GM12872 (cell line): ENCODE measurements at regions not wholly inside any gene's neighbourhood (a gene's known extent, or its start where the extent isn't known, plus 50 kb on each side); places are given as distances from the start of the nearest gene placed in this dataset.

ENCODE experiments used
- CTCF ChIP-seq: IDR thresholded peaks from 3 replicates; pipeline ENCODE4 v1.5.1; 2011; ENCODE audit warnings: low read depth, mild to moderate bottlenecking, low read length, moderate library complexity; ENCODE audit not compliant: insufficient read depth

DNA sequence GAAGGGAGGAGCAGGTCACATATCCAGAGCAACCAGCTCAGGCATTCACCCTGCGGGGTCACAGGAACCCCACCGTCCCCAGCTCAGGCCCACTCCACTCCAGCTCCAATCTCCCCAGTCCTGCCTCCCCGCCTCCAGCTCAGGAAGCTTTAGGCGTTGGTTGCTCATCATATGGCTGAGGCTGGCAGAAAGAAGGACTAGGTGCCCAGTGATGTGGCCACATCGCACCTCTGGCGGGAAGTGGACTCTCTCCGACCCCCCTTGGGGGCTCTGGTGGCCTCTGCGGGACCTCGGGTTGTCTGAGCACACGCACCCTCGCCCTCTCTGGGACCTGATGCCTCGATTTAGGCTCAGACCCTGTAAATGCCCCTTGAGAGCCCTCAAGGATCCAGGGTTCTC lies 187.7 kb downstream of the ZFP36L2 start:
- TF ChIP-seq CTCF: no peak

- TF ChIP-seq CTCF: no peak
Measured at GRCh38 chr2:43038034-43038695, 188.2 kb downstream of the ZFP36L2 start.

- TF ChIP-seq CTCF: no peak
Measured at GRCh38 chr2:43035922-43036321, 190.5 kb downstream of the ZFP36L2 start.

GRCh38 chr2:43034921-43035320 lies 191.5 kb downstream of the ZFP36L2 start:
- TF ChIP-seq CTCF: no peak

DNA sequence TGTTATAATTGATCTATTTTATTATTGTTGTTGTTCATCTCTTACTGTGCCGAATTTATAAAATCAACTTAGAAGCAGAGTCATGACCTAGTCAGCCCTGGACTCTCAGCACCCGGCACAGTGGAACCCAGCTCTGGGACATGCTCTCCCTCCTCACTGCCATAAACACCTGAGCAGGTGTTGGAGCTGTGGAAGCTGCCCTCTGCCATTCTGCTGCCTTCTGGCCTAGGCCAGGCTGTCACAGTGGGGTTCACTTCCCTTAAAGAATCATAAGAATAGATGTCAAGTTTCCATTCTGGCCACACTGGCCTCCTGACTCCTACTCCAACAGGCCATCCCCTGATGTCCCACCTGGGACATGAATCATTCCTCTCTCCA lies 192.2 kb downstream of the ZFP36L2 start:
- TF ChIP-seq CTCF: no peak

DNA sequence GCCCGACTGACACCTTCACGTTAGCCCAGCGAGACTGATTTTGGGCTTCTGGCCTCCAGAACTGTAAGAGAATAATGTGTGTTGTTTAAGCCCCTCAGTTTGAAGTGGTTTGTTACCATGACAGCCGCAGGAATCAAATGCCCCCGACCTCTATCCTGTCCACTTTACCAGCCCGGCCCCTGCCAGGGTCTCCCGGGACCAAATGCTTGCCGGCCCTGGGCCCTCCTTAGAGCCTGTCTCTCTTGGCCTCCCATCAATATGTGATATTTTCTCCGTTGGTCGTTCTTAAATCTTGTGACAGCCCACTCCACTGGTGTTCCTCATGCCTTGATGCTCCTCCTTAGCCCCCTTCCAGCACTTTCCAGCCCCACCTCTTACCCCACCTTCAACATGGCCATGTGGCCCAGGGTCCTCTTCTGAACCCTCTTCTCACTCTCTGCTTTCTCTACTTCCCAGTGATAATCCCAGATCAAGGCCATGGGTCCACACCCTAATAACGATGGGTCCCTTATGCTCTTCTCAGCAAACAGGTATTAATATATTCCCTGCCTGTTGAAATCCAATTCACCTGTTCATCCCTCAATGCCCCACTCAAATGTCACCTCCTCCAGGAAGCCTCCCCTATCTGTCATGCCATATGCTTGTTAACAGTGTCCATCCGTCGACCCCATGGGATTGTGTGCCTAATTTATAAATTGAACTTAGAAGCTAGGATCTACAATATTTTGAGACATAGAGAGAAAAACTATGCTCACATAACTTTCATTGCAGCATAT lies 192.8 kb downstream of the ZFP36L2 start:
- TF ChIP-seq CTCF: no peak

DNA sequence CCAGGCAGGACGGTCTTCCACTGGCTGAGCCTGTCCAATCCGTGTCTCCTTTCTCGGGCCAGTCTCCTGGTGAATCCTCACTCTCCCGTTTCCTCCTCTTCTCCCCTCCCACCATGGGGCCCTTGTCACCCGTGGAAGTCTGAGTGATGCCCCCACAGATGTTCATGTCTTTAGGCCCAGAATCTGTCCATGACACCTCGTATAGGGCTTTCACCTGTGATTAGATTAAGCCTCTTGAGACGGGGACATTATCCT lies 193.5 kb downstream of the ZFP36L2 start:
- no peak for TF ChIP-seq CTCF
